Astrocyte (in vitro differentiated cells and primary cell): ENCODE measurements at regions not wholly inside any gene's neighbourhood (a gene's known extent, or its start where the extent isn't known, plus 50 kb on each side); places are given as distances from the start of the nearest gene placed in this dataset.

ENCODE experiments used
- DNase-seq: peaks from one replicate; pipeline ENCODE4 v3.0.0-alpha.2; 2010; ENCODE audit warnings: low read depth
- FAIRE-seq: peaks from 2 replicates; lab custom pipeline; 2011; peaks lifted over from hg19 to GRCh38; lab: Jason Lieb, UNC
- H2AFZ ChIP-seq: 2 replicates; pipeline ENCODE4 v1.6.0; 2012; ENCODE audit warnings: low read depth, low read length, inconsistent platforms
- H3K27ac ChIP-seq: 2 replicates; pipeline ENCODE4 v1.5.1; 2011; ENCODE audit warnings: low read depth, low read length, inconsistent platforms
- H3K27me3 ChIP-seq: 2 replicates; pipeline ENCODE4 v1.6.0; 2011; ENCODE audit warnings: low read length, inconsistent platforms; ENCODE audit not compliant: insufficient read depth
- H3K36me3 ChIP-seq: 2 replicates; pipeline ENCODE4 v1.5.1; 2011; ENCODE audit warnings: low read length, inconsistent platforms; ENCODE audit not compliant: insufficient read depth
- H3K4me1 ChIP-seq: 2 replicates; pipeline ENCODE4 v1.5.1; 2011; ENCODE audit warnings: low read length, inconsistent platforms; ENCODE audit not compliant: insufficient read depth
- H3K4me2 ChIP-seq: 2 replicates; pipeline ENCODE4 v1.6.0; 2012; ENCODE audit warnings: low read length, inconsistent platforms
- H3K4me3 ChIP-seq: 2 replicates; pipeline ENCODE4 v1.5.1; 2011; ENCODE audit warnings: low read depth, mild to moderate bottlenecking, low read length, inconsistent platforms; ENCODE audit not compliant: insufficient read depth
- H3K79me2 ChIP-seq: 2 replicates; pipeline ENCODE4 v1.6.0; 2012; ENCODE audit warnings: mild to moderate bottlenecking, low read length, inconsistent platforms; ENCODE audit not compliant: insufficient read depth
- H3K9ac ChIP-seq: 2 replicates; pipeline ENCODE4 v1.6.0; 2012; ENCODE audit warnings: mild to moderate bottlenecking, low read length, inconsistent platforms
- H3K9me3 ChIP-seq: 2 replicates; pipeline ENCODE4 v1.5.1; 2012; ENCODE audit warnings: low read depth, mild to moderate bottlenecking, low read length, inconsistent platforms; ENCODE audit not compliant: insufficient read depth
- H4K20me1 ChIP-seq: 2 replicates; pipeline ENCODE4 v1.6.0; 2012; ENCODE audit warnings: low read length, inconsistent platforms; ENCODE audit not compliant: insufficient read depth
- H3K27ac Mint-ChIP-seq: one replicate; pipeline ENCODE4 v1.8.0; 2021; ENCODE audit warnings: mild to moderate bottlenecking, mixed read lengths; ENCODE audit not compliant: unreplicated experiment
- H3K27me3 Mint-ChIP-seq: one replicate; pipeline ENCODE4 v1.8.0; 2021; ENCODE audit warnings: low read depth, mixed read lengths; ENCODE audit not compliant: unreplicated experiment
- H3K36me3 Mint-ChIP-seq: one replicate; pipeline ENCODE4 v1.8.0; 2021; ENCODE audit warnings: low read depth, mixed read lengths; ENCODE audit not compliant: unreplicated experiment
- H3K4me1 Mint-ChIP-seq: one replicate; pipeline ENCODE4 v1.8.0; 2021; ENCODE audit warnings: low read depth, mixed read lengths; ENCODE audit not compliant: unreplicated experiment
- H3K4me3 Mint-ChIP-seq: one replicate; pipeline ENCODE4 v1.8.0; 2021; ENCODE audit warnings: mild to moderate bottlenecking, moderate library complexity, mixed read lengths; ENCODE audit not compliant: unreplicated experiment
- H3K9me3 Mint-ChIP-seq: one replicate; pipeline ENCODE4 v1.8.0; 2021; ENCODE audit warnings: mild to moderate bottlenecking, mixed read lengths; ENCODE audit not compliant: unreplicated experiment
- CTCF ChIP-seq: IDR thresholded peaks from 2 replicates; pipeline ENCODE4 v1.5.1; 2011; ENCODE audit warnings: low read depth, mild to moderate bottlenecking, inconsistent platforms, low read length, moderate library complexity; ENCODE audit not compliant: insufficient read depth
- EZH2 ChIP-seq: IDR thresholded peaks from 2 replicates; pipeline ENCODE4 v1.6.1; 2012; ENCODE audit warnings: mild to moderate bottlenecking, low read length, inconsistent platforms; ENCODE audit not compliant: insufficient read depth

- no peaks in the 10 kb centered on the region for H4K20me1 ChIP-seq
- H3K27ac Mint-ChIP-seq: no peak overlapping the region
- no peak overlapping the region for H3K4me3 Mint-ChIP-seq
- no peaks in the 10 kb centered on the region for H3K27me3 Mint-ChIP-seq
- no peaks in the 10 kb centered on the region for H3K27me3 ChIP-seq
- H2AFZ ChIP-seq: no peak overlapping the region
- FAIRE-seq (no peak), DNase-seq (no peak)
- no peaks in the 10 kb centered on the region for H3K9me3 ChIP-seq
- H3K4me3 ChIP-seq: no peak overlapping the region
- no peaks in the 10 kb centered on the region for H3K9me3 Mint-ChIP-seq
- no peaks in the 10 kb centered on the region for H3K4me1 ChIP-seq
- TF ChIP-seq CTCF (no peak), EZH2 (no peak)
- H3K9ac ChIP-seq: no peak overlapping the region
- no peak overlapping the region for H3K27ac ChIP-seq
- H3K4me2 ChIP-seq: no peak overlapping the region
- H3K36me3 Mint-ChIP-seq: no peaks in the 10 kb centered on the region
- no peaks in the 10 kb centered on the region for H3K4me1 Mint-ChIP-seq
- no peaks in the 10 kb centered on the region for H3K79me2 ChIP-seq
- H3K36me3 ChIP-seq: no peaks in the 10 kb centered on the region
Observed at GRCh38 chr15:94770199-94770598, 538.8 kb downstream of the MCTP2 start.

GRCh38 chr15:94777037-94777436 lies 545.7 kb downstream of the MCTP2 start:
- no peaks in the 10 kb centered on the region for H3K9me3 Mint-ChIP-seq
- no peak for DNase-seq
- H3K27me3 ChIP-seq: no peaks in the 10 kb centered on the region
- no peaks in the 10 kb centered on the region for H3K36me3 Mint-ChIP-seq
- no peaks in the 10 kb centered on the region for H3K4me1 ChIP-seq
- H3K27ac ChIP-seq: no peak overlapping the region
- no peak overlapping the region for H3K27ac Mint-ChIP-seq
- H3K36me3 ChIP-seq: no peaks in the 10 kb centered on the region
- no peak overlapping the region for H3K4me3 ChIP-seq
- no peak overlapping the region for H2AFZ ChIP-seq
- H3K4me3 Mint-ChIP-seq: no peak overlapping the region
- no peaks in the 10 kb centered on the region for H3K27me3 Mint-ChIP-seq
- H3K4me1 Mint-ChIP-seq: no peaks in the 10 kb centered on the region
- no peak for TF ChIP-seq EZH2
- TF ChIP-seq CTCF: no peak
- H3K9ac ChIP-seq: no peak overlapping the region
- H3K79me2 ChIP-seq: no peaks in the 10 kb centered on the region
- H4K20me1 ChIP-seq: no peaks in the 10 kb centered on the region
- FAIRE-seq: no peak
- no peaks in the 10 kb centered on the region for H3K9me3 ChIP-seq
- no peak overlapping the region for H3K4me2 ChIP-seq

GRCh38 chr15:94778840-94779239 lies 547.5 kb downstream of the MCTP2 start:
- Histone ChIP-seq H3K9ac (no peak overlapping the region), H3K4me3 (no peak overlapping the region), H3K27me3 (no peaks in the 10 kb centered on the region), H3K4me2 (no peak overlapping the region), H4K20me1 (no peaks in the 10 kb centered on the region), H3K9me3 (no peaks in the 10 kb centered on the region), H3K27ac (no peak overlapping the region), H2AFZ (no peak overlapping the region), H3K4me1 (no peaks in the 10 kb centered on the region), H3K79me2 (no peaks in the 10 kb centered on the region), H3K36me3 (no peaks in the 10 kb centered on the region)
- DNase-seq: no peak
- TF ChIP-seq CTCF: no peak
- H3K4me3 Mint-ChIP-seq: no peak overlapping the region
- no peaks in the 10 kb centered on the region for H3K36me3 Mint-ChIP-seq
- H3K4me1 Mint-ChIP-seq: no peaks in the 10 kb centered on the region
- no peaks in the 10 kb centered on the region for H3K9me3 Mint-ChIP-seq
- no peak overlapping the region for H3K27ac Mint-ChIP-seq
- H3K27me3 Mint-ChIP-seq: no peaks in the 10 kb centered on the region
- no peak for FAIRE-seq
